ENCODE measurements at regions not wholly inside any gene's neighbourhood (a gene's known extent, or its start where the extent isn't known, plus 50 kb on each side); places are given as distances from the start of the nearest gene placed in this dataset.

GRCh38 chr3:109210501-109210900, 74.0 kb downstream of the C3orf85 start:
- no peak for TF ChIP-seq CTCF (conservative IDR thresholded peaks at IDR 0.05; ENCODE audit: low read depth, low read length)
- H3K4me3 ChIP-seq (ENCODE audit: low read length): no peak overlapping the region
- DNase-seq (ENCODE audit: low read depth): no peak

GRCh38 chr3:109211941-109212340, 75.4 kb downstream of the C3orf85 start:
- H3K4me3 ChIP-seq (ENCODE audit: low read length): no peak overlapping the region
- no peak for TF ChIP-seq CTCF (conservative IDR thresholded peaks at IDR 0.05; ENCODE audit: low read depth, low read length)
- DNase-seq (ENCODE audit: low read depth): no peak

- H3K4me3 ChIP-seq (ENCODE audit: low read length): no peak overlapping the region
- TF ChIP-seq CTCF (conservative IDR thresholded peaks at IDR 0.05; ENCODE audit: low read depth, low read length): no peak
- no peak for DNase-seq (ENCODE audit: low read depth)
Measured at GRCh38 chr3:109213321-109213720, 76.8 kb downstream of the C3orf85 start.

- no peak for DNase-seq (ENCODE audit: low read depth)
- peak; percentile 45 for TF ChIP-seq CTCF (conservative IDR thresholded peaks at IDR 0.05; ENCODE audit: low read depth, low read length)
- no peak overlapping the region for H3K4me3 ChIP-seq (ENCODE audit: low read length)
Measured at GRCh38 chr3:109224333-109224732, 87.8 kb downstream of the C3orf85 start.

GRCh38 chr3:109225516-109225915, 89.0 kb downstream of the C3orf85 start:
- no peak for TF ChIP-seq CTCF (conservative IDR thresholded peaks at IDR 0.05; ENCODE audit: low read depth, low read length)
- no peak for DNase-seq (ENCODE audit: low read depth)
- H3K4me3 ChIP-seq (ENCODE audit: low read length): no peak overlapping the region

GRCh38 chr3:109228391-109229080, 87.8 kb downstream of the DPPA2 start:
- no peak for DNase-seq (ENCODE audit: low read depth)

More at GRCh38 chr3:109228391-109229080, 87.8 kb downstream of the DPPA2 start:
- no peak for TF ChIP-seq CTCF (conservative IDR thresholded peaks at IDR 0.05; ENCODE audit: low read depth, low read length)
- no peak overlapping the region for H3K4me3 ChIP-seq (ENCODE audit: low read length)
